ENCODE measurements at regions not wholly inside any gene's neighbourhood (a gene's known extent, or its start where the extent isn't known, plus 50 kb on each side); places are given as distances from the start of the nearest gene placed in this dataset.

GRCh38 chr7:49453486-49453885 is 320.0 kb upstream of the VWC2 start:
- H3K36me3 ChIP-seq (ENCODE audit: control insufficient read depth, insufficient read depth, low read length) = no peaks in the 10 kb centered on the region
- no peak for TF ChIP-seq CTCF (IDR thresholded peaks at IDR 0.05; ENCODE audit: insufficient read depth, low read length, poor library complexity, severe bottlenecking)
- no peak for DNase-seq (ENCODE audit: low read depth)
- no peaks in the 10 kb centered on the region for H3K27me3 ChIP-seq (ENCODE audit: control insufficient read depth, insufficient read depth, low read length)
- no peak overlapping the region for H3K4me3 ChIP-seq (ENCODE audit: low read depth, low read length)

GRCh38 chr7:49479441-49479840 is 294.0 kb upstream of the VWC2 start:
- no peak for DNase-seq (ENCODE audit: low read depth)
- H3K4me3 ChIP-seq (ENCODE audit: low read depth, low read length) = no peak overlapping the region
- TF ChIP-seq CTCF (IDR thresholded peaks at IDR 0.05; ENCODE audit: insufficient read depth, low read length, poor library complexity, severe bottlenecking) = no peak
- no peaks in the 10 kb centered on the region for H3K27me3 ChIP-seq (ENCODE audit: control insufficient read depth, insufficient read depth, low read length)
- no peaks in the 10 kb centered on the region for H3K36me3 ChIP-seq (ENCODE audit: control insufficient read depth, insufficient read depth, low read length)

GRCh38 chr7:49479936-49480544 is 293.4 kb upstream of the VWC2 start:
- Histone ChIP-seq H3K27me3 (ENCODE audit: control insufficient read depth, insufficient read depth, low read length) (no peaks in the 10 kb centered on the region), H3K4me3 (ENCODE audit: low read depth, low read length) (no peak overlapping the region), H3K36me3 (ENCODE audit: control insufficient read depth, insufficient read depth, low read length) (no peaks in the 10 kb centered on the region)
- TF ChIP-seq CTCF (IDR thresholded peaks at IDR 0.05; ENCODE audit: insufficient read depth, low read length, poor library complexity, severe bottlenecking) = no peak
- DNase-seq (ENCODE audit: low read depth) = no peak

- Histone ChIP-seq H3K4me3 (ENCODE audit: low read depth, low read length) (no peak overlapping the region), H3K27me3 (ENCODE audit: control insufficient read depth, insufficient read depth, low read length) (no peaks in the 10 kb centered on the region), H3K36me3 (ENCODE audit: control insufficient read depth, insufficient read depth, low read length) (no peaks in the 10 kb centered on the region)
- DNase-seq (ENCODE audit: low read depth) = no peak
- no peak for TF ChIP-seq CTCF (IDR thresholded peaks at IDR 0.05; ENCODE audit: insufficient read depth, low read length, poor library complexity, severe bottlenecking)
These were observed 292.4 kb upstream of the VWC2 start for GRCh38 chr7:49481075-49481474.

- DNase-seq (ENCODE audit: low read depth) = no peak
- Histone ChIP-seq H3K4me3 (ENCODE audit: low read depth, low read length) (no peak overlapping the region), H3K27me3 (ENCODE audit: control insufficient read depth, insufficient read depth, low read length) (no peaks in the 10 kb centered on the region), H3K36me3 (ENCODE audit: control insufficient read depth, insufficient read depth, low read length) (no peaks in the 10 kb centered on the region)
- peak; percentile 26 for TF ChIP-seq CTCF (IDR thresholded peaks at IDR 0.05; ENCODE audit: insufficient read depth, low read length, poor library complexity, severe bottlenecking)
These were observed 290.3 kb upstream of the VWC2 start for GRCh38 chr7:49483142-49483541.

Measured in kidney epithelial cell (primary cell).